ENCODE measurements at regions not wholly inside any gene's neighbourhood (a gene's known extent, or its start where the extent isn't known, plus 50 kb on each side); places are given as distances from the start of the nearest gene placed in this dataset.

DNA sequence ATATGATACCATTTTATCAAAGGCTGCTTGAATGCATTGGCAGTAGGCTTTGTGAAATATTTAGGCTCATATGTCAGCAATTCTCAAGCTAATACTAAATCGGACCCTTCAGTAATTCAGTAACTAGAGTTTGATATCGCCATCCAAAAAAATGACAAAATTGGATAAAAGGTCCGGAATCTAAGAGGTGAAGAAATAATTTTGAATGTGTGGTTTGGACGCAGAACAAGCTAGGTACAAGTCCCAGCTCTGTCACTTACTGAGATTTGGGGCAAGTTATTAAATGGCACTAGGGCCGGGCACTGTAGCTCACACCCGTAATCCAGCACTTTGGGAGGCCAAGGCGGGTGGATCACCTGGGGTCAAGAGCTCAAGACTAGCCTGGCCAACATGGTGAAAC lies 956.5 kb downstream of the CDH11 start:
- no peak for TF ChIP-seq EZH2phosphoT487 (IDR thresholded peaks at IDR 0.05; ENCODE audit: low read depth, severe bottlenecking, unreplicated experiment)
- TF ChIP-seq, protein P1, sequence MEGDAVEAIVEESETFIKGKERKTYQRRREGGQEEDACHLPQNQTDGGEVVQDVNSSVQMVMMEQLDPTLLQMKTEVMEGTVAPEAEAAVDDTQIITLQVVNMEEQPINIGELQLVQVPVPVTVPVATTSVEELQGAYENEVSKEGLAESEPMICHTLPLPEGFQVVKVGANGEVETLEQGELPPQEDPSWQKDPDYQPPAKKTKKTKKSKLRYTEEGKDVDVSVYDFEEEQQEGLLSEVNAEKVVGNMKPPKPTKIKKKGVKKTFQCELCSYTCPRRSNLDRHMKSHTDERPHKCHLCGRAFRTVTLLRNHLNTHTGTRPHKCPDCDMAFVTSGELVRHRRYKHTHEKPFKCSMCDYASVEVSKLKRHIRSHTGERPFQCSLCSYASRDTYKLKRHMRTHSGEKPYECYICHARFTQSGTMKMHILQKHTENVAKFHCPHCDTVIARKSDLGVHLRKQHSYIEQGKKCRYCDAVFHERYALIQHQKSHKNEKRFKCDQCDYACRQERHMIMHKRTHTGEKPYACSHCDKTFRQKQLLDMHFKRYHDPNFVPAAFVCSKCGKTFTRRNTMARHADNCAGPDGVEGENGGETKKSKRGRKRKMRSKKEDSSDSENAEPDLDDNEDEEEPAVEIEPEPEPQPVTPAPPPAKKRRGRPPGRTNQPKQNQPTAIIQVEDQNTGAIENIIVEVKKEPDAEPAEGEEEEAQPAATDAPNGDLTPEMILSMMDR (IDR thresholded peaks at IDR 0.05; ENCODE audit: poor library complexity) = no peak
- TF ChIP-seq EZH2 (IDR thresholded peaks at IDR 0.05; ENCODE audit: borderline replicate concordance) = no peak
